GM12872 (cell line): ENCODE measurements at regions not wholly inside any gene's neighbourhood (a gene's known extent, or its start where the extent isn't known, plus 50 kb on each side); places are given as distances from the start of the nearest gene placed in this dataset.

Source experiments
- CTCF ChIP-seq: IDR thresholded peaks from 3 replicates; pipeline ENCODE4 v1.5.1; 2011; ENCODE audit warnings: low read depth, mild to moderate bottlenecking, low read length, moderate library complexity; ENCODE audit not compliant: insufficient read depth

GRCh38 chr13:33381906-33382305 is 96.4 kb upstream of the STARD13 start:
- no peak for TF ChIP-seq CTCF

- no peak for TF ChIP-seq CTCF
Observed at GRCh38 chr13:33383724-33384577, 98.4 kb upstream of the STARD13 start.

GRCh38 chr13:33388286-33388998 is 102.9 kb upstream of the STARD13 start:
- no peak for TF ChIP-seq CTCF

GRCh38 chr13:33392794-33393405 is 107.3 kb upstream of the STARD13 start:
- TF ChIP-seq CTCF, result no peak

GRCh38 chr13:33394294-33394932 is 108.9 kb upstream of the STARD13 start:
- no peak for TF ChIP-seq CTCF

- TF ChIP-seq CTCF, result no peak
Observed at GRCh38 chr13:33401238-33401637, 115.7 kb upstream of the STARD13 start.

- TF ChIP-seq CTCF, result no peak
Observed at GRCh38 chr13:33402975-33403374, 117.4 kb upstream of the STARD13 start.
